ENCODE measurements at regions not wholly inside any gene's neighbourhood (a gene's known extent, or its start where the extent isn't known, plus 50 kb on each side); places are given as distances from the start of the nearest gene placed in this dataset.
A peak's percentile ranks its signal among the peaks of the same experiment; 100 is the strongest.
"Not testable (repeated sequence)": the region's sequence is repeated elsewhere in the genome, so short reads cannot be mapped to it uniquely, and the experiment has no call there.

DNA sequence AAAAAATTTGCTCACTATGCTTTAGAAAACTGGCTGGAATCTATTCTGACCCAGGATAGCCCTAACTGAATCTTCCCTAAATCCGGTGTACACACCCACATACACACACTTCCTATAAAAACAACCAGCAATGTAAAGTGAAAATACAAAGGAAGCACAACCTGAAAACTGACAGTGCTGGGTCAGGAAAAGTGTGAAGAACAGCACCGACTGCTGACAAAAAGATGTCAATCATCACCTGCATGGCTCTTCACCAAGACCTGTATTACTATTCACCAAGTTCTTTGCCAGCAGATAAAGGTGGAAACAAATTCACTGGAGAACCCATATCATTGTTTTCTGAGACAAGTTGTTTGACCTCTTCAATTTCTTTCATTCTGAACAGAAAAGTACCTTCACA, 293.8 kb upstream of the GRAMD2B start:
- H3K4me3 ChIP-seq (ENCODE audit: control insufficient read depth, low read depth, low read length) = no peak overlapping the region
- DNase-seq (ENCODE audit: low read depth) = no peak
- TF ChIP-seq, protein P1, sequence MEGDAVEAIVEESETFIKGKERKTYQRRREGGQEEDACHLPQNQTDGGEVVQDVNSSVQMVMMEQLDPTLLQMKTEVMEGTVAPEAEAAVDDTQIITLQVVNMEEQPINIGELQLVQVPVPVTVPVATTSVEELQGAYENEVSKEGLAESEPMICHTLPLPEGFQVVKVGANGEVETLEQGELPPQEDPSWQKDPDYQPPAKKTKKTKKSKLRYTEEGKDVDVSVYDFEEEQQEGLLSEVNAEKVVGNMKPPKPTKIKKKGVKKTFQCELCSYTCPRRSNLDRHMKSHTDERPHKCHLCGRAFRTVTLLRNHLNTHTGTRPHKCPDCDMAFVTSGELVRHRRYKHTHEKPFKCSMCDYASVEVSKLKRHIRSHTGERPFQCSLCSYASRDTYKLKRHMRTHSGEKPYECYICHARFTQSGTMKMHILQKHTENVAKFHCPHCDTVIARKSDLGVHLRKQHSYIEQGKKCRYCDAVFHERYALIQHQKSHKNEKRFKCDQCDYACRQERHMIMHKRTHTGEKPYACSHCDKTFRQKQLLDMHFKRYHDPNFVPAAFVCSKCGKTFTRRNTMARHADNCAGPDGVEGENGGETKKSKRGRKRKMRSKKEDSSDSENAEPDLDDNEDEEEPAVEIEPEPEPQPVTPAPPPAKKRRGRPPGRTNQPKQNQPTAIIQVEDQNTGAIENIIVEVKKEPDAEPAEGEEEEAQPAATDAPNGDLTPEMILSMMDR (conservative IDR thresholded peaks at IDR 0.05; ENCODE audit: control insufficient read depth, insufficient read depth, low read depth, low read length) = no peak

DNA sequence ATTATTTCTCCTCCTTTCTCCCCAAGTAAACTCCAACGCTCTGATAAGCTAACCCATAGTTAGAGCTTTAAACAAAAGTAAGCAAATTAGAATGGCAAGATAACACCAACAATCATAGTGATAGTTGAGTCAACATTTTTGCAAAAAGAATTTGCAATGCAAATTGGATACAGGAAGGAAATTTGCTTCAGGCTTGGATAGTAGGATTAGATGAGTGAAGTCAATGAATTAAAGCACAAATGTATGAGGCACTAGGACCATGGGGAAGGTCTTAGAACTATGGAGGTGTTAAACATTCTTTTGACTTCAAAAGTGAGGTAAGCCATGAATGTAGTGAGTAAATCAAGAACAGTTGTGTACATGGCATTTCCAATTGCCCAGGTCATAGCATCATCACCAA, 289.8 kb upstream of the GRAMD2B start:
- no peak overlapping the region for H3K4me3 ChIP-seq (ENCODE audit: control insufficient read depth, low read depth, low read length)
- no peak for DNase-seq (ENCODE audit: low read depth)
- TF ChIP-seq, protein P1 (conservative IDR thresholded peaks at IDR 0.05; ENCODE audit: control insufficient read depth, insufficient read depth, low read depth, low read length) = no peak

DNA sequence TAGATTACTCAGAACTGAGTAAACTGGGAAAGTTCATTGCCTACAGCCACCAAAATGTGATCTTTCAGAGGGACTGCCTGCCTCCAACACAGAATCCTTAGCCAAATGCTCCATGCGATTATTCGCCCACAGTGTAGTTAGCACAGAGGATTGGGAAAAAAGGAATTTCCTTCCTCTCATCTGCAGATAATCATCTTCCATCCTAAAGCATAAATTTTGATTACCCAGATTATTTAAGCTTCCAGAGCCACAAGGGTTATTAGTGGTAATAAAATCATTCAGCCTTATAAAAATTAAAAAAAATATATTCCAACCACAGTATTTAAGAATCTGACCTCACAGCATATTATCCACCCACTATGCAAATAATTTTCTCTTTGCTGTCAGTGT, 285.3 kb upstream of the GRAMD2B start:
- TF ChIP-seq, protein P1 (conservative IDR thresholded peaks at IDR 0.05; ENCODE audit: control insufficient read depth, insufficient read depth, low read depth, low read length) = no peak
- DNase-seq (ENCODE audit: low read depth) = peak; percentile 34
- no peak overlapping the region for H3K4me3 ChIP-seq (ENCODE audit: control insufficient read depth, low read depth, low read length)

DNA sequence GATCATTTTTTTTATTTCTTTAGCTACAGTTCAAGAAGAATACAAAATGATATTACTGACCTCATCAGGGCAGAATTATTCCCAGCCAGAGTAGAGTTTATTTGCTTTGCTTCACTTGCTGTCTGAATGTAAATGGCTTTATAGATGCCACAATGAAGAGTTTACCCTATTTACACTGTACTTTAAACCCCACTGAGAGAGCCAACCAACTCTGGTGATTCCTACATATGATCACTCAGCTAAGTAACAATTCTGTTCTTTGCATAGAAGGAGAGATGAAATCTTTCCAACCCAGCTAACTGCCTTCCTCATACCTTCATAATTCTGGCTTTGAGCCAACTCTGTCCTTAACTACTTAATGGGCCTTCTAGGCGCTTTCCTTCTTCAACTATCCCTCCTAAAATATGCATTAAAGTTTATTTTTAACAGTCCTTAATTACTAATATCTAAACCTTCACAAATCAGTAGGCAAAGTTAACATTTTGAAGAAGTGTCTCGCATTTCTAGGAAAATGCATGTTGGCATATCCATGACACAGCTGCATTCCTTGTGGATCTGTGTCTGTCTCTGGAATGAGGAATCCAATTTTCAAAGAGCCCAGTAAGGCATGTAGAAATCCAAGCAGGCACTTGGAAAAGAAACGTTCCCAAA, 284.8 kb upstream of the GRAMD2B start:
- TF ChIP-seq, protein P1 (conservative IDR thresholded peaks at IDR 0.05; ENCODE audit: control insufficient read depth, insufficient read depth, low read depth, low read length) = no peak
- peak; percentile 48 for DNase-seq (ENCODE audit: low read depth)
- no peak overlapping the region for H3K4me3 ChIP-seq (ENCODE audit: control insufficient read depth, low read depth, low read length)

DNA sequence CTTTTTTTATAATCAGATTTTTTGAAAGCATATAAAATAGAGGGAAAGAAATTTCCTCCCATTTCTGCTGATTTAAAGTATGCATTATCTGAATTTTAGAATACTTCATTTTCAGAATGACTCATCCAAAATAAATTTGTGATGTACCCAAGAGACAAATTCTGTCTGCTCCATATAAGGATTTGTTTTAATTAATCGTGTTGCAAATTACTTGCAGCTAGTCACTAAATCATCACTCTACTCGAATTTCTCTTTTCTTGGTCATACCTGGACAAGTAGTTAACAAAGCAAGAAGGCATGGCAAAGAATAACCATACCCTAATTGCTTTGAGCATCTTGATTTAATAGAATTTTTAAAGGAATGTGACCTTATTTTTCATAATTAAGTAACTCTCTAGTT, 284.1 kb upstream of the GRAMD2B start:
- peak; percentile 15 for DNase-seq (ENCODE audit: low read depth)
- no peak overlapping the region for H3K4me3 ChIP-seq (ENCODE audit: control insufficient read depth, low read depth, low read length)
- TF ChIP-seq, protein P1 (conservative IDR thresholded peaks at IDR 0.05; ENCODE audit: control insufficient read depth, insufficient read depth, low read depth, low read length) = no peak

DNA sequence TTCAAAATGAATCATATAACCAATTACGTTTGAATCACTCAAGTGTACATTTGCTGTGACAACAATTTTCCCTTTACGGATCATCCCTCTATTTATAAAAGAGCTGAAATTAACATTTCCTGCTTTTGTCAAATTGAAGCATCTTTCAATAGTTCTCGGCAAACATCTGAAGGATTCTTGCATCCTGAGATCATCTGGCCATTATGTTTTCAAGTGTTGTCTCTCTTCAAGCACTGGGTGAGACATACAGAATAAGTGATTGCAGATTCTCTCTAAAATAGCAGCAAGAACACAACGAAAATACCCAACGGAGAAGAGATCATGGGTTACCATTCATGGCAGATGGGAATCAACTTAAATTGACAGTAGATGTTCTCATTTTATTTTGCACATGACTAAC, 283.4 kb upstream of the GRAMD2B start:
- DNase-seq (ENCODE audit: low read depth) = peak; percentile 75
- TF ChIP-seq, protein P1 (conservative IDR thresholded peaks at IDR 0.05; ENCODE audit: control insufficient read depth, insufficient read depth, low read depth, low read length) = no peak
- no peak overlapping the region for H3K4me3 ChIP-seq (ENCODE audit: control insufficient read depth, low read depth, low read length)

DNA sequence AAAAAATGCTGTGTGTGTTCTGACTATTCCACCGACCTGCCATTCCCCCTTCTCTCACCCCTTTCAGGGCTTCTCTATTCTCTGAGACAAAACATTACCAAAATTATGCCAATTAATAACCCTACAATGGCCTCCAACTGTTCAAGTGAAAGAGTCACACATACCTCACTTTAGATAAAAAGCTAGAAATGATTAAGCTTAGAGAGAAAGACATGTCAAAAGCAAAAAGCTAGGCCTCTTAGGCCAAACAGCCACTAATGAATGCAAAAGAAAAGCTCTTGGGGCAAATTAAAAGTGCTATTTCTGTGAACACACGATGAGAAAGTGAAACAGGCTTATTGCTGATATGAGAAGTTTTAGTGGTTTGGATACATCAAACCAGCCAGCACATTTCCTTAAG, 279.6 kb upstream of the GRAMD2B start:
- DNase-seq (ENCODE audit: low read depth) = no peak
- H3K4me3 ChIP-seq (ENCODE audit: control insufficient read depth, low read depth, low read length) = no peak overlapping the region
- TF ChIP-seq, protein P1 (conservative IDR thresholded peaks at IDR 0.05; ENCODE audit: control insufficient read depth, insufficient read depth, low read depth, low read length) = no peak

DNA sequence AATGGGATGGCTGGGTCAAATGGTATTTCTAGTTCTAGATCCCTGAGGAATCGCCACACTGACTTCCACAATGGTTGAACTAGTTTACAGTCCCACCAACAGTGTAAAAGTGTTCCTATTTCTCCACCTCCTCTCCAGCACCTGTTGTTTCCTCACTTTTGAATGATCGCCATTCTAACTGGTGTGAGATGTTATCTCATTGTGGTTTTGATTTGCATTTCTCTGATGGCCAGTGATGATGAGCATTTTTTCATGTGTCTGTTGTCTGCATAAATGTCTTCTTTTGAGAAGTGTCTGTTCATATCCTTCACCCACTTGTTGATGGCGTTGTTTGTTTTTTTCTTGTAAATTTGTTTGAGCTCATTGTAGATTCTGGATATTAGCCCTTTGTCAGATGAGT, 272.9 kb upstream of the GRAMD2B start:
- not testable (repeated sequence) for DNase-seq (ENCODE audit: low read depth); H3K4me3 ChIP-seq (ENCODE audit: control insufficient read depth, low read depth, low read length)

DNA sequence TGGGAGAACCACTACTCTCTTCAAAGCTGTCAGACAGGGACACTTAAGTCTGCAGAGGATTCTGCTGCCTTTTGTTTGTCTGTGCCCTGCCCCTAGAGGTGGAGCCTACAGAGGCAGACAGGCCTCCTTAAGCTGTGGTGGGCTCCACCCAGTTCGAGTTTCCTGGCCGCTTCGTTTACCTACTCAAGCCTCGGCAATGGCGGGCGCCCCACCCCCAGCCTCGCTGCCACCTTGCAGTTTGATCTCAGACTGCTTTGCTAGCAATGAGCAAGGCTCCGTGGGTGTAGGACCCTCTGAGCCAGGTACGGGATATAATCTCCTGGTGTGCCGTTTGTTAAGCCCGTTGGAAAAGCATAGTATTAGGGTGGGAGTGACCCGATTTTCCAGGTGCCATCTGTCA, 267.9 kb upstream of the GRAMD2B start:
- not testable (repeated sequence) for H3K4me3 ChIP-seq (ENCODE audit: control insufficient read depth, low read depth, low read length); DNase-seq (ENCODE audit: low read depth)

Data from fibroblast of mammary gland (primary cell).